Endothelial cell of umbilical vein (primary cell): ENCODE measurements at regions not wholly inside any gene's neighbourhood (a gene's known extent, or its start where the extent isn't known, plus 50 kb on each side); places are given as distances from the start of the nearest gene placed in this dataset.

Source experiments
- BruUV-seq: library from RNA; stranded (reverse); fragments of 400-500 nt; replicated peaks from 2 replicates; lab custom pipeline; 2021; lab: Mats Ljungman, UMichigan
- CTCF ChIA-PET: fragments of 300-600, 350-600 bp; sonication (Branson Sonifier 250); formaldehyde crosslinking; loops from one replicate; lab custom pipeline; 2021; ENCODE audit warnings: antibody characterized with exemption, inconsistent platforms; lab: Charles Lee
- POLR2A ChIA-PET: fragments of 300-600, 350-600 bp; sonication (Branson Sonifier 250); formaldehyde crosslinking; loops from one replicate; lab custom pipeline; 2021; ENCODE audit warnings: antibody characterized with exemption, inconsistent platforms; lab: Charles Lee
- DNase-seq: peaks from one replicate; pipeline ENCODE4 v3.0.0-alpha.2; 2011; ENCODE audit warnings: low read depth, low spot score
- FAIRE-seq: peaks from 2 replicates; lab custom pipeline; 2011; peaks lifted over from hg19 to GRCh38; lab: Jason Lieb, UNC
- H2AFZ ChIP-seq: 2 replicates; pipeline ENCODE4 v1.6.0; 2012; ENCODE audit warnings: low read depth, low read length, control low read depth, inconsistent platforms
- H3K27ac ChIP-seq: 2 replicates; pipeline ENCODE4 v1.5.1; 2011; ENCODE audit warnings: low read depth, mild to moderate bottlenecking, control low read depth, low read length, moderate library complexity; ENCODE audit not compliant: insufficient read depth
- H3K27me3 ChIP-seq, 2 experiments: 2 replicates each; pipeline versions ENCODE4 v1.6.0 to v1.6.1; 2011; ENCODE audit warnings: low read length in 2 of 2, mixed read lengths in 1 of 2; ENCODE audit not compliant: control insufficient read depth in 2 of 2, insufficient read depth in 2 of 2
- H3K36me3 ChIP-seq, 2 experiments: 2 replicates in 1 of 2; 3 replicates in 1 of 2; pipeline ENCODE4 v1.5.1; 2011; ENCODE audit warnings: low read length in 2 of 2, mild to moderate bottlenecking in 1 of 2, moderate library complexity in 1 of 2; ENCODE audit not compliant: control insufficient read depth in 2 of 2, insufficient read depth in 2 of 2; ENCODE audit errors: extremely low read depth in 1 of 2
- H3K4me1 ChIP-seq: 3 replicates; pipeline ENCODE4 v1.5.1; 2011; ENCODE audit warnings: mild to moderate bottlenecking, low read length; ENCODE audit not compliant: control insufficient read depth, insufficient read depth; ENCODE audit errors: extremely low read depth
- H3K4me2 ChIP-seq: 2 replicates; pipeline ENCODE4 v1.6.1; 2011; ENCODE audit warnings: low read length, control low read depth, mixed read lengths; ENCODE audit not compliant: insufficient read depth
- H3K4me3 ChIP-seq, 3 experiments: fragments of 200-600 bp in 1 of 3; sonication (generic), shearing (Covaris generic) in 1 of 3; replicated peaks in 1 of 3; 2 replicates each; pipeline ENCODE4 v1.5.1; 2011 to 2016; ENCODE audit warnings: control low read depth in 3 of 3, low read length in 3 of 3, mild to moderate bottlenecking in 2 of 3, inconsistent platforms in 1 of 3, low read depth in 1 of 3, moderate library complexity in 1 of 3; ENCODE audit not compliant: insufficient read depth in 1 of 3
- H3K79me2 ChIP-seq: 2 replicates; pipeline ENCODE4 v1.6.0; 2012; ENCODE audit warnings: low read length, inconsistent platforms; ENCODE audit not compliant: control insufficient read depth, insufficient read depth
- H3K9ac ChIP-seq: replicated peaks from 2 replicates; pipeline ENCODE3; 2011; ENCODE audit warnings: low read length, control low read depth; ENCODE audit not compliant: insufficient read depth; ENCODE audit errors: extremely low read depth
- H3K9me1 ChIP-seq: replicated peaks from 3 replicates; pipeline ENCODE4 v1.6.0; 2011; ENCODE audit warnings: mild to moderate bottlenecking, low read length; ENCODE audit not compliant: control insufficient read depth, insufficient read depth; ENCODE audit errors: extremely low read depth
- H3K9me3 ChIP-seq: replicated peaks from 2 replicates; pipeline ENCODE4 v1.5.1; 2012; ENCODE audit warnings: low read length, inconsistent platforms; ENCODE audit not compliant: control insufficient read depth, insufficient read depth
- H4K20me1 ChIP-seq: replicated peaks from 2 replicates; pipeline ENCODE3; 2011; ENCODE audit warnings: mild to moderate bottlenecking, low read length; ENCODE audit not compliant: control insufficient read depth, insufficient read depth; ENCODE audit errors: extremely low read depth
- EZH2 ChIP-seq: IDR thresholded peaks from 2 replicates; pipeline ENCODE4 v1.6.1; 2012; ENCODE audit warnings: borderline replicate concordance, low read depth, mild to moderate bottlenecking, moderate library complexity, low read length, inconsistent platforms; ENCODE audit not compliant: severe bottlenecking
- FOS ChIP-seq: IDR thresholded peaks from 2 replicates; pipeline ENCODE4 v1.6.1; 2011; ENCODE audit warnings: mild to moderate bottlenecking, low read length, moderate library complexity, borderline replicate concordance; ENCODE audit not compliant: insufficient read depth
- GATA2 ChIP-seq: IDR thresholded peaks from 2 replicates; pipeline ENCODE4 v1.7.0; 2011; ENCODE audit warnings: low read depth, mild to moderate bottlenecking, moderate library complexity, mixed read lengths, low read length; ENCODE audit not compliant: insufficient read length, insufficient read depth
- JUN ChIP-seq: IDR thresholded peaks from 2 replicates; pipeline ENCODE4 v1.6.1; 2011; ENCODE audit warnings: borderline replicate concordance, low read depth; ENCODE audit not compliant: insufficient read length, insufficient read depth
- MAX ChIP-seq: IDR thresholded peaks from 2 replicates; pipeline ENCODE4 v1.6.1; 2011; ENCODE audit not compliant: insufficient read depth, insufficient read length
- MYC ChIP-seq: IDR thresholded peaks from one replicate; pipeline ENCODE4 v1.6.1; 2011; ENCODE audit warnings: mild to moderate bottlenecking, low read depth, low read length
- POLR2A ChIP-seq: IDR thresholded peaks from 2 replicates; pipeline ENCODE4 v1.6.1; 2012; ENCODE audit warnings: low read depth, mild to moderate bottlenecking, control low read depth, low read length
- POLR2AphosphoS5 ChIP-seq: IDR thresholded peaks from 2 replicates; pipeline ENCODE4 v1.6.1; 2012; ENCODE audit warnings: low read depth, mild to moderate bottlenecking, control low read depth, low read length, moderate library complexity; ENCODE audit not compliant: insufficient read depth
- dilution Hi-C: fragments of 300-500 bp; cut with MboI; formaldehyde crosslinking; loops from one replicate; pipeline ENCODE4 v1.15.0; 2019; ENCODE audit warnings: low sequenced_read_pairs; ENCODE audit not compliant: extremely low pct_ligation_motif_present
- intact Hi-C: fragments of 100-400 bp; cut with micrococcal nuclease; formaldehyde crosslinking; loops from one replicate; pipeline ENCODE4 v1.10.0; 2022
- TF ChIP-seq, protein P1 (sequence below), 2 donors: IDR thresholded peaks; 1 replicate in 1 of 2; 2 replicates in 1 of 2; pipeline ENCODE4 v1.5.1; 2011; ENCODE audit warnings: low read length in 2 of 2, mild to moderate bottlenecking in 2 of 2, moderate library complexity in 2 of 2, control low read depth in 1 of 2, inconsistent platforms in 1 of 2, low read depth in 1 of 2; ENCODE audit not compliant: insufficient read depth in 1 of 2; ENCODE audit errors: extremely low read depth in 1 of 2

GRCh38 chr5:115685490-115685889 lies 59.7 kb upstream of the TMED7 start:
- dilution Hi-C loops (no loop called here), intact Hi-C loops (no loop called here)
- FAIRE-seq (no peak), DNase-seq (peak; percentile 2)
- no peak overlapping the region for H3K4me2 ChIP-seq
- no peak overlapping the region for H3K9ac ChIP-seq
- no peaks in the 10 kb centered on the region for H3K36me3 ChIP-seq
- H3K27me3 ChIP-seq: peaks cover 4 to 8% of the 10 kb centered on the region in 2 experiments
- H2AFZ ChIP-seq: no peak overlapping the region
- ChIA-PET CTCF (interaction anchor here (1.3 kb wide), 1 partner anchor 45 kb away, joined by 3 read pairs; no protein-coding TSS in a partner anchor), POLR2A (no interaction called here)
- no peaks in the 10 kb centered on the region for H3K4me1 ChIP-seq
- H3K4me3 ChIP-seq: no peak overlapping the region
- H3K27ac ChIP-seq: no peak overlapping the region
- no TSS peak for BruUV-seq
- no peaks in the 10 kb centered on the region for H3K79me2 ChIP-seq
- H4K20me1 ChIP-seq: no peaks in the 10 kb centered on the region
- H3K9me3 ChIP-seq: no peaks in the 10 kb centered on the region
- H3K9me1 ChIP-seq: no peaks in the 10 kb centered on the region
- TF ChIP-seq POLR2AphosphoS5 (no peak), EZH2 (no peak), POLR2A (no peak), GATA2 (no peak), JUN (no peak), MYC (no peak), FOS (no peak), MAX (no peak)
- TF ChIP-seq, protein P1, sequence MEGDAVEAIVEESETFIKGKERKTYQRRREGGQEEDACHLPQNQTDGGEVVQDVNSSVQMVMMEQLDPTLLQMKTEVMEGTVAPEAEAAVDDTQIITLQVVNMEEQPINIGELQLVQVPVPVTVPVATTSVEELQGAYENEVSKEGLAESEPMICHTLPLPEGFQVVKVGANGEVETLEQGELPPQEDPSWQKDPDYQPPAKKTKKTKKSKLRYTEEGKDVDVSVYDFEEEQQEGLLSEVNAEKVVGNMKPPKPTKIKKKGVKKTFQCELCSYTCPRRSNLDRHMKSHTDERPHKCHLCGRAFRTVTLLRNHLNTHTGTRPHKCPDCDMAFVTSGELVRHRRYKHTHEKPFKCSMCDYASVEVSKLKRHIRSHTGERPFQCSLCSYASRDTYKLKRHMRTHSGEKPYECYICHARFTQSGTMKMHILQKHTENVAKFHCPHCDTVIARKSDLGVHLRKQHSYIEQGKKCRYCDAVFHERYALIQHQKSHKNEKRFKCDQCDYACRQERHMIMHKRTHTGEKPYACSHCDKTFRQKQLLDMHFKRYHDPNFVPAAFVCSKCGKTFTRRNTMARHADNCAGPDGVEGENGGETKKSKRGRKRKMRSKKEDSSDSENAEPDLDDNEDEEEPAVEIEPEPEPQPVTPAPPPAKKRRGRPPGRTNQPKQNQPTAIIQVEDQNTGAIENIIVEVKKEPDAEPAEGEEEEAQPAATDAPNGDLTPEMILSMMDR (IDR thresholded peaks at IDR 0.05; ENCODE audit: extremely low read depth in 1 of 2, insufficient read depth in 1 of 2, low read depth in 1 of 2, low read length in 2 of 2): no peak
